Lung (tissue), 11 donors: ENCODE measurements at regions not wholly inside any gene's neighbourhood (a gene's known extent, or its start where the extent isn't known, plus 50 kb on each side); places are given as distances from the start of the nearest gene placed in this dataset.

Experiments used
- ATAC-seq: fragments of 200-7000 bp; cut with Tn5 transposase; one replicate; pipeline ENCODE4 v1.9.1; 2020; ENCODE audit warnings: moderate number of reproducible peaks; ENCODE audit not compliant: insufficient read depth, low FRiP score
- DNase-seq, 3 donors: peaks; one replicate each; pipeline ENCODE4 v3.0.0-alpha.2; 2013 to 2017
- H3K27ac ChIP-seq, 2 donors: one replicate each; pipeline ENCODE4 v1.5.1; 2013; ENCODE audit warnings: mild to moderate bottlenecking in 2 of 2, moderate library complexity in 2 of 2, control low read depth in 1 of 2, inconsistent platforms in 1 of 2, low read depth in 1 of 2, low read length in 1 of 2
- H3K27me3 ChIP-seq, 3 donors: one replicate each; pipeline ENCODE4 v1.5.1; 2013; ENCODE audit warnings: low read length in 2 of 3; ENCODE audit not compliant: control insufficient read depth in 3 of 3, insufficient read depth in 3 of 3
- H3K36me3 ChIP-seq, 4 donors: one replicate each; pipeline ENCODE4 v1.5.1; 2013; ENCODE audit warnings: low read length in 4 of 4, mild to moderate bottlenecking in 1 of 4, moderate library complexity in 1 of 4; ENCODE audit not compliant: control insufficient read depth in 4 of 4, insufficient read depth in 4 of 4
- H3K4me1 ChIP-seq, 5 donors: one replicate each; pipeline ENCODE4 v1.5.1; 2013; ENCODE audit warnings: low read length in 5 of 5, mild to moderate bottlenecking in 2 of 5, moderate library complexity in 1 of 5; ENCODE audit not compliant: control insufficient read depth in 5 of 5, insufficient read depth in 5 of 5
- H3K4me3 ChIP-seq: one replicate; pipeline ENCODE4 v1.5.1; 2013; ENCODE audit warnings: mild to moderate bottlenecking, control low read depth, moderate library complexity
- H3K9ac ChIP-seq, 2 donors: one replicate each; pipeline ENCODE4 v1.5.1; 2013; ENCODE audit warnings: low read length in 2 of 2, control low read depth in 1 of 2; ENCODE audit not compliant: insufficient read depth in 1 of 2
- H3K9me3 ChIP-seq, 4 donors: one replicate each; pipeline ENCODE4 v1.5.1; 2013; ENCODE audit warnings: low read length in 3 of 4, mild to moderate bottlenecking in 1 of 4, moderate library complexity in 1 of 4; ENCODE audit not compliant: control insufficient read depth in 4 of 4, insufficient read depth in 3 of 4
- CTCF ChIP-seq: IDR thresholded peaks from 2 replicates; pipeline ENCODE4 v1.5.1; 2012; ENCODE audit warnings: mild to moderate bottlenecking; ENCODE audit errors: control extremely low read depth, extremely low read depth
- WGBS, 2 donors: extraction: QIAGEN DNeasy Blood & Tissue Kit; methylation state at CpG; one replicate each; pipeline ENCODE4 v1.1.7; 2013; 5-methylcytosine and 5-hydroxymethylcytosine counted together
- donor health status: control.
- donor health status: control.
- donor health status: Bipolar disorder and iron deficiency.
- donor health status: healthy.
- donor health status: DM: yes; HTN: yes; CAD: no.

DNA sequence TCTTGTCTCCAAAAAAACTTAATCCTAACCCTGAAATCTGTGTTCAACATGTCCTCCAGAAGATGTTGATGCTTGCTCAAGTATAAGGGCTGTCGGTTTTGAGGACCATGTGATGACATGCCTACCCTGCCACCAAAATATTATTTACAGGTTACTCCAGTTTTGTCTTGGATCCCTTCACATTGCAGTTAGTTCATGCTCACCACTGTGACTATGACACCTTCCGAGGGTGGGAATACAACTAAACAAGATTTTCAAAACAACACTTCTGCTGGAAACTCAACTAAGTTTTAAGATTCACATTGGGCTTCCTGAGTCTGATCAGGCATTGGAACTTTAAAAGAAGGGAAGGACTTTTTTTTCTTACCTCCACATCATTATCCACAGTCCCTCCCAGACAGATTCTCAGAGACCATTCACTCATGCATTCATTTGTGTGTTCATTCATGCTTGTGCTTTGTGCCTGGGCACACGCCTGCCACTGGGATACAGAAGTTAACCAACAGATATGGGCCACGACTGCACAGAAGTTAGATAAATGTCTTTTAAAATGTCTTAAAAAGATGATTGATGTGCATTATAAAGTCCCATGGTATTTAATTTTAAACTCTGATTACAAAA lies 118.7 kb upstream of the GJE1 start:
- Histone ChIP-seq H3K36me3 (no peaks in the 10 kb centered on the region), H3K4me1 (peaks cover 0 to 3% (median 0%) of the 10 kb centered on the region in 5 donors), H3K9me3 (no peaks in the 10 kb centered on the region), H3K27ac (no peak overlapping the region), H3K4me3 (no peak overlapping the region), H3K9ac (no peak overlapping the region), H3K27me3 (no peaks in the 10 kb centered on the region)
- ATAC-seq (no peak), DNase-seq (no peak)
- TF ChIP-seq CTCF, result no peak
- WGBS, 2 donors, result 71 to 72% methylated on average over 4 of the region's 4 CpGs

DNA sequence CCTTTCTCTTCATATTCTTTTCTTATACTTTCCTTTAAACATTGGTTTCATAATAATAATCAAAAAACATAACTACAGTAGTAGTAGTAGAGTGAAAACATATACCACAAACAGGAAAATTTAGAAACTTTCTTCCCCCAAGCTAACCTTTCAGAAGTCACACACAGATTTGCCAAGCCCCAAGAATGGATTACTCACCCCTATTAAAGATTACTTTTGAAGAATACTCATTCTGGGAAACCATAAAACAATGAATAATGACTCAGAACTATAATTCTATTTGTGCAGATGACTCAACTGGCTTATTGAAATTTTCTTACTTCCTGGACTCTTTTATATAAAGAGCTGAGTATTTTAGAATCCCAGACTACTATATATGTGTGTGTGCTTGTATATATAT lies 119.4 kb upstream of the GJE1 start:
- no peaks in the 10 kb centered on the region for H3K27me3 ChIP-seq
- no peak for TF ChIP-seq CTCF
- peaks cover 0 to 3% (median 0%) of the 10 kb centered on the region in 5 donors for H3K4me1 ChIP-seq
- no peak overlapping the region for H3K27ac ChIP-seq
- H3K4me3 ChIP-seq, result no peak overlapping the region
- ATAC-seq (no peak), DNase-seq (no peak)
- H3K36me3 ChIP-seq, result no peaks in the 10 kb centered on the region
- H3K9ac ChIP-seq, result no peak overlapping the region
- no peaks in the 10 kb centered on the region for H3K9me3 ChIP-seq

- no peak for TF ChIP-seq CTCF
- no peak for DNase-seq
- no peaks in the 10 kb centered on the region for H3K36me3 ChIP-seq
- H3K27ac ChIP-seq, result no peak overlapping the region
- no peaks in the 10 kb centered on the region for H3K9me3 ChIP-seq
- peaks cover 0 to 3% (median 0%) of the 10 kb centered on the region in 5 donors for H3K4me1 ChIP-seq
- no peak overlapping the region for H3K4me3 ChIP-seq
- H3K9ac ChIP-seq, result no peak overlapping the region
- no peak for ATAC-seq
- 62 to 87% methylated on average over 1 of the region's 1 CpG for WGBS, 2 donors
- no peaks in the 10 kb centered on the region for H3K27me3 ChIP-seq
These were observed 121.0 kb upstream of the GJE1 start for GRCh38 chr6:142011775-142012174.

DNA sequence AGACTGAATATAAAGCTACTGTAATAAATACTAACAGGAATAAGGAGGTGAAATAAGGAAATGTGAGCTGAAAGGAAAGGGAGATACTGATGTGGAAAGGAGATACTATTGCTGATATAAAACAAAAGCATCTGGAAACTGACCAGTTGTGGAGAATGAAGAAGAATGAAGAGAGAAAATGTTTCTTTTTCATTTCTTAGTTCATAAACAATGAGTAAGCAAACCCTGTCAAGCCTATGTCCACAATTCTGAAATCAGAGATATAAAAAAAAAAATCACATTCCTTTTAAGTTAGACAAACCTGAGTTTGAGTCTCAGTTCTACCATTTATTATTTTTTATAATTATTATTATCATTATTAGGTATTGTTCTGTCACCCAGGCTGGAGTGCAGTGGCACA lies 121.6 kb upstream of the GJE1 start:
- Histone ChIP-seq H3K27me3 (no peaks in the 10 kb centered on the region), H3K9me3 (no peaks in the 10 kb centered on the region), H3K4me1 (peaks cover 0 to 3% (median 0%) of the 10 kb centered on the region in 5 donors), H3K4me3 (no peak overlapping the region), H3K9ac (no peak overlapping the region), H3K27ac (no peak overlapping the region), H3K36me3 (no peaks in the 10 kb centered on the region)
- TF ChIP-seq CTCF, result no peak
- no peak for DNase-seq
- no peak for ATAC-seq
